ENCODE measurements at regions not wholly inside any gene's neighbourhood (a gene's known extent, or its start where the extent isn't known, plus 50 kb on each side); places are given as distances from the start of the nearest gene placed in this dataset.

- TF ChIP-seq TEAD4 (IDR thresholded peaks at IDR 0.05) (no peak), YY1 (IDR thresholded peaks at IDR 0.05; ENCODE audit: low read depth) (no peak), RAD21 (IDR thresholded peaks at IDR 0.05; ENCODE audit: low read depth) (no peak), EP300 (IDR thresholded peaks at IDR 0.05; ENCODE audit: borderline replicate concordance) (no peak)
Measured at GRCh38 chr1:119254067-119254720, 113.7 kb upstream of the WARS2 start.

- TF ChIP-seq TCF12 (IDR thresholded peaks at IDR 0.05; ENCODE audit: low read depth) (no peak), EP300 (IDR thresholded peaks at IDR 0.05; ENCODE audit: borderline replicate concordance) (no peak), REST (IDR thresholded peaks at IDR 0.05; ENCODE audit: low read depth) (no peak), TAF1 (IDR thresholded peaks at IDR 0.05; ENCODE audit: low read depth) (no peak), RAD21 (IDR thresholded peaks at IDR 0.05; ENCODE audit: low read depth) (no peak), CREB1 (IDR thresholded peaks at IDR 0.05; ENCODE audit: low read depth) (no peak), FOXM1 (IDR thresholded peaks at IDR 0.05; ENCODE audit: borderline replicate concordance, low read depth) (no peak), EGR1 (IDR thresholded peaks at IDR 0.05) (no peak), ZBTB7A (IDR thresholded peaks at IDR 0.05; ENCODE audit: low read depth) (no peak), YY1 (IDR thresholded peaks at IDR 0.05; ENCODE audit: low read depth) (no peak)
Measured at GRCh38 chr1:119260506-119260905, 108.1 kb upstream of the HAO2 start.

DNA sequence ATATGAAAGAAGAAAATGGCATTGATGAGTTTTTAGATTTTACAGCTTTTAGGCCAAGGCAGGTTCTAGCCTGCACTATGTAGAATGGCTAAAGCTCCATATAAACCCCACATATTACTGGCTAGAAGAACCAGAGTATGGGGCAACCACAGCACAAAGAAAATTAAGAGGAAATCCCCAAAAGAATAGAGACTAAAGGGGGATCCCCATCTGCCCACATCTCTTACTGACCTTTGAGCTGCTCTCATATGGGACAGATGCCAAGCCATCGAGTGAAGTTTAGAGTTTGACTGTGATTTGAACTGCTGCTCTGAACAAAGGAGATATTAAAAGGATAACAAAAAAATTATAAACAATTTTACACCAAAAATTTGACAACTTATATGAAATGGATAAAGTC lies 102.2 kb upstream of the HAO2 start:
- TF ChIP-seq NFIC (IDR thresholded peaks at IDR 0.05) = no peak
- TF ChIP-seq TEAD4 (IDR thresholded peaks at IDR 0.05) = no peak
- TF ChIP-seq CREB1 (IDR thresholded peaks at IDR 0.05; ENCODE audit: low read depth) = no peak
- TF ChIP-seq EGR1 (IDR thresholded peaks at IDR 0.05) = no peak
- no peak for TF ChIP-seq MAX (IDR thresholded peaks at IDR 0.05)
- TF ChIP-seq EP300 (IDR thresholded peaks at IDR 0.05; ENCODE audit: borderline replicate concordance) = no peak
- TF ChIP-seq RAD21 (IDR thresholded peaks at IDR 0.05; ENCODE audit: low read depth) = no peak
- no peak for TF ChIP-seq CEBPB (IDR thresholded peaks at IDR 0.05)
- no peak for TF ChIP-seq YY1 (IDR thresholded peaks at IDR 0.05; ENCODE audit: low read depth)
- TF ChIP-seq TAF1 (IDR thresholded peaks at IDR 0.05; ENCODE audit: low read depth) = no peak

- no peak for TF ChIP-seq EGR1 (IDR thresholded peaks at IDR 0.05)
- TF ChIP-seq MAX (IDR thresholded peaks at IDR 0.05) = no peak
- TF ChIP-seq EP300 (IDR thresholded peaks at IDR 0.05; ENCODE audit: borderline replicate concordance) = no peak
- no peak for TF ChIP-seq FOXM1 (IDR thresholded peaks at IDR 0.05; ENCODE audit: borderline replicate concordance, low read depth)
- TF ChIP-seq TAF1 (IDR thresholded peaks at IDR 0.05; ENCODE audit: low read depth) = no peak
- TF ChIP-seq YY1 (IDR thresholded peaks at IDR 0.05; ENCODE audit: low read depth) = no peak
- TF ChIP-seq, protein P1, sequence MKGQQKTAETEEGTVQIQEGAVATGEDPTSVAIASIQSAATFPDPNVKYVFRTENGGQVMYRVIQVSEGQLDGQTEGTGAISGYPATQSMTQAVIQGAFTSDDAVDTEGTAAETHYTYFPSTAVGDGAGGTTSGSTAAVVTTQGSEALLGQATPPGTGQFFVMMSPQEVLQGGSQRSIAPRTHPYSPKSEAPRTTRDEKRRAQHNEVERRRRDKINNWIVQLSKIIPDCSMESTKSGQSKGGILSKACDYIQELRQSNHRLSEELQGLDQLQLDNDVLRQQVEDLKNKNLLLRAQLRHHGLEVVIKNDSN (IDR thresholded peaks at IDR 0.05) = no peak
- TF ChIP-seq CEBPB (IDR thresholded peaks at IDR 0.05) = no peak
- TF ChIP-seq RAD21 (IDR thresholded peaks at IDR 0.05; ENCODE audit: low read depth) = no peak
- no peak for TF ChIP-seq ZBTB7A (IDR thresholded peaks at IDR 0.05; ENCODE audit: low read depth)
- no peak for TF ChIP-seq TEAD4 (IDR thresholded peaks at IDR 0.05)
- no peak for TF ChIP-seq TCF12 (IDR thresholded peaks at IDR 0.05; ENCODE audit: low read depth)
- no peak for TF ChIP-seq CREB1 (IDR thresholded peaks at IDR 0.05; ENCODE audit: low read depth)
- TF ChIP-seq NFIC (IDR thresholded peaks at IDR 0.05) = no peak
- no peak for TF ChIP-seq REST (IDR thresholded peaks at IDR 0.05; ENCODE audit: low read depth)
Measured at GRCh38 chr1:119266858-119267257, 101.7 kb upstream of the HAO2 start.

DNA sequence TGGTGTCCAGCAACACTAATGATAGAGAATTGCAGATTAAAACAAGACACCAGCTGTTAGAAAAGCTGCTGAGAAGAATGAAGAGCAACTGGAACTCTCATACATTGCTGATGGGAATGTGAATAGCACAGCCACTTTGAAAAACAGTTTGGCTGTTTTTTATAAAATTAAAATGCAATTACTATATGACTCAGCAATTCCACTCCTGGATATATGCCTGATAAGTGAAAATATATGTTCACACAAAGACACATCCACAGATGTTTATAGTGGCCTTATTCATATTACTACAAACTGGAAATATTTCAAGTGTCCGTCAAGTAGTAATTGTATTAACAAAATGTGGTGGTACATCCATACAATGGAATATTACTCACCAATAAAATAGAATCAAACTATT lies 99.7 kb upstream of the HAO2 start:
- TF ChIP-seq FOXM1 (IDR thresholded peaks at IDR 0.05; ENCODE audit: borderline replicate concordance, low read depth) (no peak), REST (IDR thresholded peaks at IDR 0.05; ENCODE audit: low read depth) (no peak), EGR1 (IDR thresholded peaks at IDR 0.05) (no peak), TCF12 (IDR thresholded peaks at IDR 0.05; ENCODE audit: low read depth) (no peak), RAD21 (IDR thresholded peaks at IDR 0.05; ENCODE audit: low read depth) (no peak), CREB1 (IDR thresholded peaks at IDR 0.05; ENCODE audit: low read depth) (no peak), YY1 (IDR thresholded peaks at IDR 0.05; ENCODE audit: low read depth) (no peak), ZBTB7A (IDR thresholded peaks at IDR 0.05; ENCODE audit: low read depth) (no peak), CEBPB (IDR thresholded peaks at IDR 0.05) (no peak), EP300 (IDR thresholded peaks at IDR 0.05; ENCODE audit: borderline replicate concordance) (no peak), TEAD4 (IDR thresholded peaks at IDR 0.05) (no peak), NFIC (IDR thresholded peaks at IDR 0.05) (no peak), MAX (IDR thresholded peaks at IDR 0.05) (no peak), TAF1 (IDR thresholded peaks at IDR 0.05; ENCODE audit: low read depth) (no peak)
- TF ChIP-seq, protein P1 (IDR thresholded peaks at IDR 0.05) = no peak

Data from Ishikawa (cell line).